DND-41 (cell line): ENCODE measurements at regions not wholly inside any gene's neighbourhood (a gene's known extent, or its start where the extent isn't known, plus 50 kb on each side); places are given as distances from the start of the nearest gene placed in this dataset.

Source experiments
- ATAC-seq: fragments of 200-7000 bp; cut with Tn5 transposase; 3 replicates; pipeline ENCODE4 v1.9.1; 2021; ENCODE audit warnings: low read depth; ENCODE audit not compliant: insufficient read depth
- DNase-seq: peaks from one replicate; pipeline ENCODE4 v3.0.0-alpha.2; 2020
- H2AFZ ChIP-seq: 2 replicates; pipeline ENCODE4 v1.6.0; 2012; ENCODE audit warnings: low read depth, low read length
- H3K27ac ChIP-seq: 2 replicates; pipeline ENCODE4 v1.5.1; 2012; ENCODE audit warnings: low read length, inconsistent platforms
- H3K27me3 ChIP-seq: fragments of 200-600 bp; sonication (generic); 2 replicates; pipeline ENCODE4 v1.6.0; 2012; ENCODE audit warnings: low read length, mild to moderate bottlenecking, inconsistent platforms; ENCODE audit not compliant: insufficient read depth, poor library complexity
- H3K36me3 ChIP-seq: 2 replicates; pipeline ENCODE4 v1.5.1; 2012; ENCODE audit warnings: low read length, inconsistent platforms; ENCODE audit not compliant: insufficient read depth
- H3K4me1 ChIP-seq: 2 replicates; pipeline ENCODE4 v1.5.1; 2012; ENCODE audit warnings: mild to moderate bottlenecking, low read length; ENCODE audit not compliant: insufficient read depth
- H3K4me2 ChIP-seq: 2 replicates; pipeline ENCODE4 v1.6.0; 2012; ENCODE audit warnings: mild to moderate bottlenecking, moderate library complexity, low read length, inconsistent platforms; ENCODE audit not compliant: insufficient read depth
- H3K4me3 ChIP-seq, 2 experiments: fragments of 200-600 bp in 1 of 2; shearing (Covaris generic) in 1 of 2; 2 replicates each; pipeline ENCODE4 v1.5.1; 2012 to 2016; ENCODE audit warnings: inconsistent platforms in 2 of 2, low read length in 2 of 2, mild to moderate bottlenecking in 2 of 2, low read depth in 1 of 2, moderate library complexity in 1 of 2
- H3K79me2 ChIP-seq: 2 replicates; pipeline ENCODE4 v1.6.0; 2012; ENCODE audit warnings: low read length, inconsistent platforms; ENCODE audit not compliant: insufficient read depth
- H3K9ac ChIP-seq: 2 replicates; pipeline ENCODE4 v1.6.0; 2012; ENCODE audit warnings: low read depth, mild to moderate bottlenecking, inconsistent platforms, low read length, moderate library complexity
- H3K9me3 ChIP-seq: 2 replicates; pipeline ENCODE4 v1.5.1; 2012; ENCODE audit warnings: low read length, moderate library complexity, mild to moderate bottlenecking, inconsistent platforms; ENCODE audit not compliant: insufficient read depth, severe bottlenecking
- H4K20me1 ChIP-seq: 2 replicates; pipeline ENCODE4 v1.6.0; 2012; ENCODE audit warnings: low read length; ENCODE audit not compliant: insufficient read depth
- EZH2 ChIP-seq: IDR thresholded peaks from 3 replicates; pipeline ENCODE4 v1.6.1; 2012; ENCODE audit warnings: borderline replicate concordance, low read depth, mild to moderate bottlenecking, moderate library complexity, low read length, inconsistent platforms; ENCODE audit not compliant: severe bottlenecking
- TF ChIP-seq, protein P1 (sequence below): IDR thresholded peaks from 2 replicates; pipeline ENCODE4 v1.5.1; 2012; ENCODE audit warnings: borderline replicate concordance, low read length, moderate library complexity, mild to moderate bottlenecking; ENCODE audit not compliant: poor library complexity, severe bottlenecking; ENCODE audit errors: extremely low read depth

GRCh38 chr12:104816845-104817503, 141.1 kb downstream of the SLC41A2 start:
- TF ChIP-seq EZH2: no peak
- TF ChIP-seq, protein P1, sequence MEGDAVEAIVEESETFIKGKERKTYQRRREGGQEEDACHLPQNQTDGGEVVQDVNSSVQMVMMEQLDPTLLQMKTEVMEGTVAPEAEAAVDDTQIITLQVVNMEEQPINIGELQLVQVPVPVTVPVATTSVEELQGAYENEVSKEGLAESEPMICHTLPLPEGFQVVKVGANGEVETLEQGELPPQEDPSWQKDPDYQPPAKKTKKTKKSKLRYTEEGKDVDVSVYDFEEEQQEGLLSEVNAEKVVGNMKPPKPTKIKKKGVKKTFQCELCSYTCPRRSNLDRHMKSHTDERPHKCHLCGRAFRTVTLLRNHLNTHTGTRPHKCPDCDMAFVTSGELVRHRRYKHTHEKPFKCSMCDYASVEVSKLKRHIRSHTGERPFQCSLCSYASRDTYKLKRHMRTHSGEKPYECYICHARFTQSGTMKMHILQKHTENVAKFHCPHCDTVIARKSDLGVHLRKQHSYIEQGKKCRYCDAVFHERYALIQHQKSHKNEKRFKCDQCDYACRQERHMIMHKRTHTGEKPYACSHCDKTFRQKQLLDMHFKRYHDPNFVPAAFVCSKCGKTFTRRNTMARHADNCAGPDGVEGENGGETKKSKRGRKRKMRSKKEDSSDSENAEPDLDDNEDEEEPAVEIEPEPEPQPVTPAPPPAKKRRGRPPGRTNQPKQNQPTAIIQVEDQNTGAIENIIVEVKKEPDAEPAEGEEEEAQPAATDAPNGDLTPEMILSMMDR: no peak

GRCh38 chr12:104815935-104816334, 142.2 kb downstream of the SLC41A2 start:
- ATAC-seq (no peak), DNase-seq (no peak)
- Histone ChIP-seq H3K27ac (no peak overlapping the region), H3K36me3 (no peaks in the 10 kb centered on the region), H3K79me2 (no peaks in the 10 kb centered on the region), H3K4me2 (no peak overlapping the region), H3K4me1 (no peaks in the 10 kb centered on the region), H3K9ac (no peak overlapping the region), H3K9me3 (peaks cover 2% of the 10 kb centered on the region), H2AFZ (no peak overlapping the region), H4K20me1 (no peaks in the 10 kb centered on the region), H3K27me3 (no peaks in the 10 kb centered on the region), H3K4me3 (no peak overlapping the region)
- TF ChIP-seq, protein P1: no peak
- no peak for TF ChIP-seq EZH2

More at GRCh38 chr12:104816845-104817503, 141.1 kb downstream of the SLC41A2 start:
- Histone ChIP-seq H3K36me3 (no peaks in the 10 kb centered on the region), H3K79me2 (no peaks in the 10 kb centered on the region), H3K27me3 (no peaks in the 10 kb centered on the region), H3K27ac (no peak overlapping the region), H3K4me2 (no peak overlapping the region), H2AFZ (no peak overlapping the region), H3K4me1 (no peaks in the 10 kb centered on the region), H3K9ac (no peak overlapping the region), H3K4me3 (no peak overlapping the region), H4K20me1 (no peaks in the 10 kb centered on the region), H3K9me3 (peaks cover 2% of the 10 kb centered on the region)
- DNase-seq (no peak), ATAC-seq (no peak)

DNA sequence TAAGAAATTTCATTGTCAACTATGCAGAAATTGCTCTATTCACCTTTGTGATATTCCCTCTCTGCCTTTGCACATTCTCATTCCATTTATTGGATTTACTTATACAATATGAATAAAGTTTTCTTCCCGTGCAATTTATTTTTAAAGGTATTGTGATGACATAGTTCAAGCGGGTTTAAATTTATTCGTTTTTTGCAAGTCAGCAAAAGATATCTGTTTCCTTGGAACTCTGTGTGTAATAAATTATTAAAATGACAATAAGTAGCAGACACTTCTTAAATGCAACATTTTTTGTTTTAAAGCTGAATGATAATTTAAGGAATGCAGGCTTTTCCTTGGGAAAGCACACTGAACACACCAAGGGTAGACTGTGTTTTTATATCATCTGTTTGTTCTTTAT, 143.1 kb downstream of the SLC41A2 start:
- H3K36me3 ChIP-seq: no peaks in the 10 kb centered on the region
- no peaks in the 10 kb centered on the region for H3K27me3 ChIP-seq
- DNase-seq (no peak), ATAC-seq (no peak)
- peaks cover 1% of the 10 kb centered on the region for H3K9me3 ChIP-seq
- no peaks in the 10 kb centered on the region for H3K79me2 ChIP-seq
- TF ChIP-seq, protein P1: no peak
- no peak for TF ChIP-seq EZH2
- no peak overlapping the region for H2AFZ ChIP-seq
- no peak overlapping the region for H3K27ac ChIP-seq
- H3K4me2 ChIP-seq: no peak overlapping the region
- no peaks in the 10 kb centered on the region for H3K4me1 ChIP-seq
- no peak overlapping the region for H3K4me3 ChIP-seq
- H4K20me1 ChIP-seq: no peaks in the 10 kb centered on the region
- H3K9ac ChIP-seq: no peak overlapping the region
